K562 (cell line): ENCODE measurements at regions not wholly inside any gene's neighbourhood (a gene's known extent, or its start where the extent isn't known, plus 50 kb on each side); places are given as distances from the start of the nearest gene placed in this dataset.

ENCODE experiments used
- ATAC-seq: fragments of 200-7000 bp; cut with Tn5 transposase; 3 replicates; pipeline ENCODE4 v1.9.1; 2020; ENCODE audit warnings: moderate library complexity
- BruUV-seq: library from RNA; stranded (reverse); fragments of 400-500 nt; replicated peaks from 2 replicates; lab custom pipeline; 2021; lab: Mats Ljungman, UMichigan
- CTCF ChIA-PET: fragments of 300-600 bp; formaldehyde crosslinking; extraction: SDS; loops from one replicate; lab custom pipeline; 2021; ENCODE audit warnings: low intra/inter-chr PET ratio; lab: Yijun Ruan, JAX
- POLR2A ChIA-PET: fragments of 300-600, 350-650 bp; sonication (Branson Sonifier 250); formaldehyde crosslinking; extraction: SDS; loops from one replicate; lab custom pipeline; 2021; ENCODE audit warnings: antibody characterized with exemption, inconsistent platforms; lab: Yijun Ruan, JAX
- DNase-seq, 4 experiments: peaks; one replicate each; pipeline versions ENCODE4 v3.0.0 to v3.0.0-alpha.2; 2011 to 2018; ENCODE audit warnings: low spot score in 3 of 4, mixed read lengths in 3 of 4; ENCODE audit errors: extremely low read depth in 1 of 4
- FAIRE-seq: peaks from 2 replicates; lab custom pipeline; 2011; peaks lifted over from hg19 to GRCh38; lab: Jason Lieb, UNC
- H2AFZ ChIP-seq: 2 replicates; pipeline ENCODE4 v1.6.0; 2011; ENCODE audit warnings: low read depth, low read length, control low read depth, inconsistent platforms
- H3K27ac ChIP-seq: fragments of 200-600 bp; 3 replicates; pipeline ENCODE4 v1.8.0; 2011; ENCODE audit warnings: low read depth, mild to moderate bottlenecking, control low read depth, inconsistent platforms, low read length, moderate library complexity, mixed read lengths; ENCODE audit errors: extremely low read depth
- H3K27me3 ChIP-seq, 2 experiments: fragments of 300-600 bp in 1 of 2; 2 replicates in 1 of 2; 3 replicates in 1 of 2; pipeline versions ENCODE4 v1.6.0 to v1.8.0; 2011; ENCODE audit warnings: inconsistent platforms in 2 of 2, low read length in 2 of 2, mild to moderate bottlenecking in 1 of 2, mixed read lengths in 1 of 2, moderate library complexity in 1 of 2; ENCODE audit not compliant: control insufficient read depth in 2 of 2, insufficient read depth in 2 of 2
- H3K36me3 ChIP-seq: fragments of 300-600 bp; 3 replicates; pipeline ENCODE4 v1.8.0; 2011; ENCODE audit warnings: mild to moderate bottlenecking, low read length, inconsistent platforms; ENCODE audit not compliant: control insufficient read depth, insufficient read depth
- H3K4me1 ChIP-seq, 2 experiments: fragments of 200-600 bp in 1 of 2; replicated peaks in 1 of 2; 2 replicates in 1 of 2; 3 replicates in 1 of 2; pipeline versions ENCODE4 v1.5.1 to v1.8.0; 2011; ENCODE audit warnings: inconsistent platforms in 2 of 2, low read length in 2 of 2, mild to moderate bottlenecking in 1 of 2, mixed read lengths in 1 of 2, moderate library complexity in 1 of 2; ENCODE audit not compliant: control insufficient read depth in 2 of 2, insufficient read depth in 2 of 2
- H3K4me2 ChIP-seq: 2 replicates; pipeline ENCODE4 v1.6.1; 2011; ENCODE audit warnings: low read length, control low read depth, inconsistent platforms, mixed read lengths; ENCODE audit not compliant: insufficient read depth
- H3K4me3 ChIP-seq: fragments of 200-600 bp; sonication (generic), shearing (Covaris generic); 2 replicates; pipeline ENCODE4 v1.5.1; 2016; ENCODE audit warnings: control low read depth, inconsistent platforms
- H3K79me2 ChIP-seq: fragments of 200-600 bp; 3 replicates; pipeline ENCODE4 v1.8.0; 2011; ENCODE audit warnings: low read length, inconsistent platforms; ENCODE audit not compliant: control insufficient read depth, insufficient read depth
- H3K9ac ChIP-seq, 2 experiments: 2 replicates each; pipeline versions ENCODE4 v1.6.0 to v1.6.1; 2011; ENCODE audit warnings: low read depth in 2 of 2, low read length in 2 of 2, control low read depth in 1 of 2, inconsistent platforms in 1 of 2, mild to moderate bottlenecking in 1 of 2, mixed read lengths in 1 of 2; ENCODE audit not compliant: insufficient read depth in 1 of 2
- H3K9me1 ChIP-seq: one replicate; pipeline ENCODE4 v1.6.0; 2011; ENCODE audit warnings: inconsistent platforms, mild to moderate bottlenecking, low read length, moderate library complexity; ENCODE audit not compliant: control insufficient read depth, insufficient read depth
- H3K9me3 ChIP-seq: replicated peaks from 2 replicates; pipeline ENCODE4 v1.5.1; 2011; ENCODE audit warnings: low read depth, low read length, inconsistent platforms; ENCODE audit not compliant: control insufficient read depth, insufficient read depth
- H4K20me1 ChIP-seq: replicated peaks from 2 replicates; pipeline ENCODE4 v1.6.1; 2011; ENCODE audit warnings: low read length, inconsistent platforms, mixed read lengths; ENCODE audit not compliant: control insufficient read depth, insufficient read depth
- ARID4B ChIP-seq: sonication (generic); formaldehyde crosslinking; IDR thresholded peaks from 2 replicates; pipeline ENCODE4 v1.8.0; 2022; ENCODE audit warnings: mild to moderate bottlenecking, missing genetic modification reagents
- ATF4 ChIP-seq: fragments of 450-650 bp; formaldehyde crosslinking; IDR thresholded peaks from 2 replicates; pipeline ENCODE4 v1.4.0; 2022; ENCODE audit warnings: mild to moderate bottlenecking, moderate library complexity
- BRD9 ChIP-seq: fragments of 450-650 bp; IDR thresholded peaks from 2 replicates; pipeline ENCODE4 v1.6.1; 2018; ENCODE audit warnings: low read depth; ENCODE audit not compliant: partially characterized antibody
- CHD2 ChIP-seq: IDR thresholded peaks from 2 replicates; pipeline ENCODE4 v1.6.1; 2011; ENCODE audit warnings: low read depth, low read length
- DDX20 ChIP-seq: fragments of 450-650 bp; IDR thresholded peaks from 2 replicates; pipeline ENCODE4 v1.6.1; 2016; ENCODE audit warnings: missing genetic modification characterization, low read depth, mild to moderate bottlenecking, missing compliant biosample characterization, moderate library complexity
- E2F5 ChIP-seq: sonication (generic); formaldehyde crosslinking; IDR thresholded peaks from 2 replicates; pipeline ENCODE4 v1.8.0; 2022; ENCODE audit warnings: mild to moderate bottlenecking, missing genetic modification reagents
- KLF13 ChIP-seq: fragments of 450-650 bp; IDR thresholded peaks from 2 replicates; pipeline ENCODE4 v1.6.1; 2016; ENCODE audit warnings: missing genetic modification characterization, low read depth, mild to moderate bottlenecking, missing compliant biosample characterization, moderate library complexity, borderline replicate concordance
- L3MBTL2 ChIP-seq: fragments of 450-650 bp; IDR thresholded peaks from 2 replicates; pipeline ENCODE4 v1.6.1; 2016; ENCODE audit warnings: mild to moderate bottlenecking, moderate library complexity
- NFE2 ChIP-seq: IDR thresholded peaks from 2 replicates; pipeline ENCODE4 v1.6.1; 2014; ENCODE audit warnings: antibody characterized with exemption, low read depth
- NR2C2 ChIP-seq, 2 experiments: fragments of 200-800 bp in 1 of 2; sonication (Bioruptor generic) in 1 of 2; sonication (generic) in 1 of 2; formaldehyde crosslinking in 1 of 2; IDR thresholded peaks; 2 replicates each; pipeline versions ENCODE4 v1.6.1 to v1.8.0; 2016 to 2022; ENCODE audit warnings: mild to moderate bottlenecking in 1 of 2, missing compliant biosample characterization in 1 of 2, missing genetic modification characterization in 1 of 2, missing genetic modification reagents in 1 of 2
- STAT5A ChIP-seq: IDR thresholded peaks from 2 replicates; pipeline ENCODE4 v1.6.1; 2012; ENCODE audit warnings: low read length, inconsistent platforms, borderline replicate concordance
- TSC22D4 ChIP-seq: fragments of 450-650 bp; IDR thresholded peaks from 2 replicates; pipeline ENCODE4 v1.6.1; 2016; ENCODE audit warnings: missing genetic modification characterization, missing biosample characterization, control low read depth
- ZBTB26 ChIP-seq: fragments of 450-650 bp; formaldehyde crosslinking; IDR thresholded peaks from 2 replicates; pipeline ENCODE4 v1.4.0; 2022; ENCODE audit warnings: missing genetic modification characterization
- ZNF324 ChIP-seq: fragments of 250-450 bp; sonication (Bioruptor Pico); IDR thresholded peaks from 2 replicates; pipeline ENCODE4 v1.4.0; 2020; ENCODE audit warnings: mild to moderate bottlenecking
- ZNF644 ChIP-seq: fragments of 200-800 bp; sonication (Bioruptor generic); IDR thresholded peaks from 2 replicates; pipeline ENCODE4 v1.6.1; 2016; ENCODE audit warnings: low read depth, missing genetic modification characterization, missing compliant biosample characterization
- WGBS: fragments of 100-300 bp; shearing (Covaris generic); methylation state at CpG from one replicate; pipeline ENCODE4 v1.1.6; 2016; ENCODE audit warnings: low coverage, mixed read lengths; ENCODE audit not compliant: insufficient coverage; ENCODE audit errors: missing lambda C conversion rate; 5-methylcytosine and 5-hydroxymethylcytosine counted together
- in situ Hi-C: fragments of 300-500 bp; cut with MboI; formaldehyde crosslinking; loops from 4 replicates; pipeline ENCODE4 v1.15.0; 2018; ENCODE audit warnings: inconsistent platforms, mixed read lengths
- intact Hi-C: fragments of 100-400 bp; cut with micrococcal nuclease; formaldehyde crosslinking; loops from 2 replicates; pipeline ENCODE4 v1.14.2; 2022
- TF ChIP-seq, protein P1 (sequence below): fragments of 250-450 bp; sonication (Bioruptor Pico); IDR thresholded peaks from 2 replicates; pipeline ENCODE4 v1.9.0; 2021; ENCODE audit warnings: mild to moderate bottlenecking

DNA sequence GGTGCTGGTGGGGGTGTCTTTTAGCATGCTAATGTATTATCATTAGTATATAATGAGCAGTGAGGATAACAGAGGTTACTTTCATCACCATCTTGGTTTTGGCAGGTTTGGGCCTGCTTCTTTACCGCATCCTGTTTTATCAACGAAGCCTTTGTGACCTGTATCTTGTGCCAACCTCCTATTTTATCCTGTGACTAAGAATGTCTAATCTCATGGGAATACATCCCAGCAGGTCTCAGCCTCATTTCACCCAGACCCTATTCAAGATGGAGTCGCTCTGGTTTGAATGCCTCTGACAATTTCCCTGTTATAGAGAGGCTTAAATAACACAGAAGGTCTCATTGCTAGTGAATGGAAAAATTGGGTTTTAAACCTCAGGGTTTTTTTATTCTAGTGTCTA lies 300.8 kb upstream of the PROX1 start:
- H3K9me1 ChIP-seq: no peaks in the 10 kb centered on the region
- H3K36me3 ChIP-seq: no peaks in the 10 kb centered on the region
- ChIA-PET CTCF (no interaction called here), POLR2A (interaction anchor here (0.6 kb wide), 1 partner anchor 516 kb away, joined by 3 read pairs; no protein-coding TSS in a partner anchor)
- H2AFZ ChIP-seq: no peak overlapping the region
- no TSS peak for BruUV-seq
- no peaks in the 10 kb centered on the region for H3K9me3 ChIP-seq
- H4K20me1 ChIP-seq: no peaks in the 10 kb centered on the region
- H3K27ac ChIP-seq: no peak overlapping the region
- no peaks in the 10 kb centered on the region for H3K27me3 ChIP-seq
- intact Hi-C loops: no loop called here
- H3K9ac ChIP-seq: no peak overlapping the region
- in situ Hi-C loops: no loop called here
- no peak for FAIRE-seq
- no peak overlapping the region for H3K4me2 ChIP-seq
- H3K79me2 ChIP-seq: no peaks in the 10 kb centered on the region
- no peak overlapping the region for H3K4me3 ChIP-seq
- ATAC-seq: no peak
- H3K4me1 ChIP-seq: no peaks in the 10 kb centered on the region; a peak in 1 of 5 replicates
- WGBS: 13% methylated on average over 3 of the region's 3 CpGs
- no peak for DNase-seq
- TF ChIP-seq ZNF324 (no peak), NFE2 (no peak), ZNF644 (tag) (no peak), STAT5A (no peak), NR2C2 (CRISPR knock-in tag; IDR thresholded peaks at IDR 0.05) (no peak), NR2C2 (tag; IDR thresholded peaks at IDR 0.05) (no peak), BRD9 (no peak), CHD2 (no peak), E2F5 (no peak), TSC22D4 (tag) (no peak), DDX20 (tag) (peak; percentile 60; the same call in 1 of the 2 replicates), ATF4 (CRISPR knock-in tag) (no peak), L3MBTL2 (no peak), ARID4B (CRISPR knock-in tag) (no peak), ZBTB26 (CRISPR knock-in tag) (no peak), KLF13 (tag) (no peak)
- TF ChIP-seq, protein P1, sequence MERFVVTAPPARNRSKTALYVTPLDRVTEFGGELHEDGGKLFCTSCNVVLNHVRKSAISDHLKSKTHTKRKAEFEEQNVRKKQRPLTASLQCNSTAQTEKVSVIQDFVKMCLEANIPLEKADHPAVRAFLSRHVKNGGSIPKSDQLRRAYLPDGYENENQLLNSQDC (CRISPR knock-in tag): no peak
